Smooth muscle cell (in vitro differentiated cells): ENCODE measurements at regions not wholly inside any gene's neighbourhood (a gene's known extent, or its start where the extent isn't known, plus 50 kb on each side); places are given as distances from the start of the nearest gene placed in this dataset.

Experiments used
- DNase-seq: peaks from one replicate; lab custom pipeline; 2025; ENCODE audit not compliant: unreplicated experiment; lab: John Stamatoyannopoulos, UW
- H2AFZ ChIP-seq: fragments of 200-600 bp; sonication (generic); 2 replicates; pipeline ENCODE4 v1.6.0; 2016; ENCODE audit warnings: antibody characterized with exemption, low read depth, mild to moderate bottlenecking
- H3F3A ChIP-seq: fragments of 200-600 bp; sonication (generic); 2 replicates; pipeline ENCODE4 v1.6.0; 2017; ENCODE audit warnings: antibody characterized with exemption, low read depth
- H3K27ac ChIP-seq: fragments of 200-600 bp; sonication (generic); 2 replicates; pipeline ENCODE4 v1.5.1; 2016; ENCODE audit warnings: low read depth, mild to moderate bottlenecking
- H3K27me3 ChIP-seq: fragments of 200-600 bp; sonication (generic); 2 replicates; pipeline ENCODE4 v1.6.1; 2016; ENCODE audit warnings: low read depth, mild to moderate bottlenecking
- H3K36me3 ChIP-seq: fragments of 200-600 bp; sonication (generic); 2 replicates; pipeline ENCODE4 v1.5.1; 2016; ENCODE audit warnings: low read depth
- H3K4me1 ChIP-seq: fragments of 200-600 bp; sonication (generic); 2 replicates; pipeline ENCODE4 v1.5.1; 2016; ENCODE audit warnings: low read depth
- H3K4me2 ChIP-seq: fragments of 200-600 bp; sonication (generic); 2 replicates; pipeline ENCODE4 v1.6.0; 2016; ENCODE audit warnings: mild to moderate bottlenecking
- H3K4me3 ChIP-seq: fragments of 200-600 bp; sonication (generic); 2 replicates; pipeline ENCODE4 v1.5.1; 2016; ENCODE audit warnings: mild to moderate bottlenecking
- H3K79me2 ChIP-seq: fragments of 200-600 bp; sonication (generic); 2 replicates; pipeline ENCODE4 v1.6.0; 2016; ENCODE audit warnings: low read depth, mild to moderate bottlenecking
- H3K9ac ChIP-seq: fragments of 200-600 bp; sonication (generic); 2 replicates; pipeline ENCODE4 v1.6.0; 2016; ENCODE audit warnings: low read depth
- H3K9me3 ChIP-seq: fragments of 200-600 bp; sonication (generic); replicated peaks from 2 replicates; pipeline ENCODE4 v1.5.1; 2016; ENCODE audit warnings: low read depth
- H4K20me1 ChIP-seq: fragments of 200-600 bp; sonication (generic); 2 replicates; pipeline ENCODE4 v1.6.0; 2016; ENCODE audit warnings: low read depth
- CTCF ChIP-seq: fragments of 200-600 bp; sonication (generic); IDR thresholded peaks from 2 replicates; pipeline ENCODE4 v1.5.1; 2017; ENCODE audit warnings: borderline replicate concordance, mild to moderate bottlenecking, antibody characterized with exemption; ENCODE audit not compliant: insufficient read depth, poor library complexity, severe bottlenecking
- WGBS: methylation state at CpG from one replicate; pipeline ENCODE4 v1.1.7; 2016; ENCODE audit warnings: low lambda C conversion rate; 5-methylcytosine and 5-hydroxymethylcytosine counted together

- no peak for TF ChIP-seq CTCF
- Histone ChIP-seq H3K9ac (no peak overlapping the region), H3K27me3 (no peaks in the 10 kb centered on the region), H4K20me1 (no peaks in the 10 kb centered on the region), H3K9me3 (no peaks in the 10 kb centered on the region), H2AFZ (no peak overlapping the region), H3K27ac (no peak overlapping the region), H3K36me3 (no peaks in the 10 kb centered on the region), H3K4me1 (peaks cover 7% of the 10 kb centered on the region), H3K79me2 (no peaks in the 10 kb centered on the region), H3F3A (no peaks in the 10 kb centered on the region), H3K4me3 (no peak overlapping the region), H3K4me2 (no peak overlapping the region)
- WGBS: 77% methylated on average over 5 of the region's 5 CpGs
- DNase-seq: no peak
Observed at GRCh38 chr3:194773771-194774455, 88.2 kb downstream of the FAM43A start.

- DNase-seq: no peak
Observed at GRCh38 chr3:194775266-194775665, 89.6 kb downstream of the FAM43A start.

GRCh38 chr3:194775731-194776130 is 90.0 kb downstream of the FAM43A start:
- Histone ChIP-seq H3K79me2 (no peaks in the 10 kb centered on the region), H3K27ac (no peak overlapping the region), H3K4me2 (no peak overlapping the region), H3F3A (no peaks in the 10 kb centered on the region), H3K9me3 (no peaks in the 10 kb centered on the region), H3K4me3 (no peak overlapping the region), H3K27me3 (no peaks in the 10 kb centered on the region), H4K20me1 (no peaks in the 10 kb centered on the region), H3K9ac (no peak overlapping the region), H3K36me3 (no peaks in the 10 kb centered on the region), H3K4me1 (no peaks in the 10 kb centered on the region), H2AFZ (no peak overlapping the region)
- WGBS: 96% methylated on average over 3 of the region's 3 CpGs
- no peak for DNase-seq
- TF ChIP-seq CTCF: no peak

More at GRCh38 chr3:194775266-194775665, 89.6 kb downstream of the FAM43A start:
- no peak overlapping the region for H3K9ac ChIP-seq
- WGBS: 59% methylated on average over 3 of the region's 3 CpGs
- TF ChIP-seq CTCF: no peak
- H3K27me3 ChIP-seq: no peaks in the 10 kb centered on the region
- no peaks in the 10 kb centered on the region for H3K9me3 ChIP-seq
- no peak overlapping the region for H3K4me3 ChIP-seq
- no peaks in the 10 kb centered on the region for H4K20me1 ChIP-seq
- no peaks in the 10 kb centered on the region for H3K36me3 ChIP-seq
- H3K27ac ChIP-seq: no peak overlapping the region
- no peaks in the 10 kb centered on the region for H3K79me2 ChIP-seq
- H3F3A ChIP-seq: no peaks in the 10 kb centered on the region
- no peak overlapping the region for H3K4me2 ChIP-seq
- H2AFZ ChIP-seq: no peak overlapping the region
- H3K4me1 ChIP-seq: no peaks in the 10 kb centered on the region

GRCh38 chr3:194777729-194778128 is 92.0 kb downstream of the FAM43A start:
- no peaks in the 10 kb centered on the region for H3K79me2 ChIP-seq
- no peaks in the 10 kb centered on the region for H3K4me1 ChIP-seq
- no peak overlapping the region for H2AFZ ChIP-seq
- DNase-seq: no peak
- 81% methylated on average over 5 of the region's 5 CpGs for WGBS
- no peaks in the 10 kb centered on the region for H3K27me3 ChIP-seq
- no peak overlapping the region for H3K4me2 ChIP-seq
- H4K20me1 ChIP-seq: no peaks in the 10 kb centered on the region
- no peak overlapping the region for H3K27ac ChIP-seq
- no peak for TF ChIP-seq CTCF
- H3K9me3 ChIP-seq: no peaks in the 10 kb centered on the region
- no peak overlapping the region for H3K4me3 ChIP-seq
- H3K36me3 ChIP-seq: no peaks in the 10 kb centered on the region
- no peak overlapping the region for H3K9ac ChIP-seq
- H3F3A ChIP-seq: no peaks in the 10 kb centered on the region
